Spinal cord (tissue), 9 donors: ENCODE measurements at regions not wholly inside any gene's neighbourhood (a gene's known extent, or its start where the extent isn't known, plus 50 kb on each side); places are given as distances from the start of the nearest gene placed in this dataset.
A peak's percentile ranks its signal among the peaks of the same experiment; 100 is the strongest.
"Not testable (repeated sequence)": the region's sequence is repeated elsewhere in the genome, so short reads cannot be mapped to it uniquely, and the experiment has no call there.

Experiments used
- DNase-seq, 6 donors: peaks; one replicate each; pipeline versions ENCODE4 v3.0.0 to v3.0.0-alpha.2; 2013 to 2015; ENCODE audit warnings: low spot score in 6 of 6, low read depth in 4 of 6
- H3K27ac ChIP-seq: one replicate; pipeline ENCODE4 v1.5.1; 2013; ENCODE audit warnings: low read depth, low read length, control low read depth
- H3K27me3 ChIP-seq: one replicate; pipeline ENCODE4 v1.6.1; 2013; ENCODE audit warnings: low read length; ENCODE audit not compliant: control insufficient read depth, insufficient read depth
- H3K36me3 ChIP-seq: one replicate; pipeline ENCODE4 v1.6.1; 2013; ENCODE audit warnings: low read length; ENCODE audit not compliant: control insufficient read depth, insufficient read depth
- H3K4me1 ChIP-seq: one replicate; pipeline ENCODE4 v1.6.1; 2013; ENCODE audit warnings: low read length; ENCODE audit not compliant: control insufficient read depth, insufficient read depth
- H3K4me3 ChIP-seq: one replicate; pipeline ENCODE4 v1.5.1; 2013; ENCODE audit warnings: low read depth, low read length, control low read depth
- H3K9me3 ChIP-seq: one replicate; pipeline ENCODE4 v1.6.1; 2013; ENCODE audit warnings: low read length; ENCODE audit not compliant: control insufficient read depth, insufficient read depth
- WGBS: methylation state at CpG from one replicate; pipeline ENCODE4 v1.1.5; 2013; ENCODE audit warnings: missing lambda C conversion rate; ENCODE audit not compliant: insufficient coverage; 5-methylcytosine and 5-hydroxymethylcytosine counted together
- donor health status: healthy.

- DNase-seq, result no peak
- Histone ChIP-seq H3K27ac (no peak overlapping the region), H3K27me3 (no peaks in the 10 kb centered on the region), H3K36me3 (no peaks in the 10 kb centered on the region), H3K9me3 (no peaks in the 10 kb centered on the region), H3K4me1 (no peaks in the 10 kb centered on the region), H3K4me3 (no peak overlapping the region)
- no CpG with 5 or more reads among the region's 1 CpG for WGBS
Measured at GRCh38 chr4:126520731-126521130, 1112.0 kb upstream of the INTU start.

- 92% methylated on average over 2 of the region's 2 CpGs for WGBS
- H3K27ac ChIP-seq, DNase-seq, H3K4me1 ChIP-seq, H3K27me3 ChIP-seq, H3K9me3 ChIP-seq, H3K36me3 ChIP-seq, H3K4me3 ChIP-seq: not testable (repeated sequence)
Measured at GRCh38 chr4:126525400-126525799, 1107.4 kb upstream of the INTU start.

GRCh38 chr4:126526335-126526734, 1106.4 kb upstream of the INTU start:
- Histone ChIP-seq H3K4me3 (no peak overlapping the region), H3K4me1 (no peaks in the 10 kb centered on the region), H3K27me3 (no peaks in the 10 kb centered on the region), H3K36me3 (no peaks in the 10 kb centered on the region), H3K27ac (no peak overlapping the region), H3K9me3 (no peaks in the 10 kb centered on the region)
- WGBS, result 80% methylated on average over 1 of the region's 2 CpGs
- DNase-seq, result no peak

- no peak for DNase-seq
- Histone ChIP-seq H3K4me3 (no peak overlapping the region), H3K9me3 (no peaks in the 10 kb centered on the region), H3K27ac (no peak overlapping the region), H3K4me1 (no peaks in the 10 kb centered on the region), H3K36me3 (no peaks in the 10 kb centered on the region), H3K27me3 (no peaks in the 10 kb centered on the region)
- WGBS, result no CpG with 5 or more reads among the region's 2 CpGs
Measured at GRCh38 chr4:126529997-126530396, 1102.8 kb upstream of the INTU start.

GRCh38 chr4:126530996-126531585, 1101.7 kb upstream of the INTU start:
- Histone ChIP-seq H3K27me3 (no peaks in the 10 kb centered on the region), H3K4me1 (no peaks in the 10 kb centered on the region), H3K9me3 (no peaks in the 10 kb centered on the region), H3K36me3 (no peaks in the 10 kb centered on the region), H3K4me3 (no peak overlapping the region), H3K27ac (no peak overlapping the region)
- DNase-seq, result no peak

- WGBS, result no CpG with 5 or more reads among the region's 1 CpG
- H3K27me3 ChIP-seq, result no peaks in the 10 kb centered on the region
- no peak overlapping the region for H3K27ac ChIP-seq
- H3K4me3 ChIP-seq, result no peak overlapping the region
- no peaks in the 10 kb centered on the region for H3K36me3 ChIP-seq
- H3K9me3 ChIP-seq, result no peaks in the 10 kb centered on the region
- no peaks in the 10 kb centered on the region for H3K4me1 ChIP-seq
- no peak for DNase-seq
Measured at GRCh38 chr4:126532527-126532926, 1100.2 kb upstream of the INTU start.

GRCh38 chr4:126533146-126533805, 1099.5 kb upstream of the INTU start:
- H3K9me3 ChIP-seq, result no peaks in the 10 kb centered on the region
- no peak overlapping the region for H3K27ac ChIP-seq
- no peaks in the 10 kb centered on the region for H3K27me3 ChIP-seq
- no peaks in the 10 kb centered on the region for H3K36me3 ChIP-seq
- no peaks in the 10 kb centered on the region for H3K4me1 ChIP-seq
- DNase-seq, result no peak
- WGBS, result no CpG with 5 or more reads among the region's 5 CpGs
- no peak overlapping the region for H3K4me3 ChIP-seq

GRCh38 chr4:126539771-126540170, 1093.0 kb upstream of the INTU start:
- Histone ChIP-seq H3K4me1 (no peaks in the 10 kb centered on the region), H3K4me3 (no peak overlapping the region), H3K27me3 (no peaks in the 10 kb centered on the region), H3K9me3 (no peaks in the 10 kb centered on the region), H3K27ac (no peak overlapping the region), H3K36me3 (no peaks in the 10 kb centered on the region)
- WGBS, result no CpG with 5 or more reads among the region's 3 CpGs
- DNase-seq, result no peak

GRCh38 chr4:126541820-126542219, 1090.9 kb upstream of the INTU start:
- Histone ChIP-seq H3K4me1 (no peaks in the 10 kb centered on the region), H3K4me3 (no peak overlapping the region), H3K9me3 (no peaks in the 10 kb centered on the region), H3K27me3 (no peaks in the 10 kb centered on the region), H3K36me3 (no peaks in the 10 kb centered on the region), H3K27ac (no peak overlapping the region)
- no CpG with 5 or more reads among the region's 2 CpGs for WGBS
- no peak for DNase-seq

- Histone ChIP-seq H3K27me3 (no peaks in the 10 kb centered on the region), H3K27ac (no peak overlapping the region), H3K4me1 (no peaks in the 10 kb centered on the region), H3K4me3 (no peak overlapping the region), H3K9me3 (no peaks in the 10 kb centered on the region), H3K36me3 (no peaks in the 10 kb centered on the region)
- WGBS, result 0% methylated on average over 1 of the region's 5 CpGs
- peak in 1 of 6 donors; percentile 10 for DNase-seq
Measured at GRCh38 chr4:126544276-126544675, 1088.5 kb upstream of the INTU start.
